IMR-90 (cell line): ENCODE measurements at regions not wholly inside any gene's neighbourhood (a gene's known extent, or its start where the extent isn't known, plus 50 kb on each side); places are given as distances from the start of the nearest gene placed in this dataset.

Source experiments
- CTCF ChIP-seq: conservative IDR thresholded peaks from 2 replicates; pipeline ENCODE4 v1.5.1; 2012; ENCODE audit warnings: mild to moderate bottlenecking, low read depth, low read length, improper control_type of control experiment
- ELK1 ChIP-seq: fragments of 150-350 bp; IDR thresholded peaks from 2 replicates; pipeline ENCODE4 v1.6.1; 2016; ENCODE audit warnings: low read depth, mild to moderate bottlenecking, low read length, moderate library complexity, borderline replicate concordance
- FOS ChIP-seq: fragments of 150-350 bp; IDR thresholded peaks from 2 replicates; pipeline ENCODE4 v1.6.1; 2016; ENCODE audit warnings: low read depth, low read length
- MAZ ChIP-seq: IDR thresholded peaks from 2 replicates; pipeline ENCODE4 v1.6.1; 2012; ENCODE audit warnings: low read depth, mild to moderate bottlenecking, low read length, improper control_type of control experiment, moderate library complexity, borderline replicate concordance
- MXI1 ChIP-seq: IDR thresholded peaks from 2 replicates; pipeline ENCODE4 v1.6.1; 2012; ENCODE audit warnings: low read depth, mild to moderate bottlenecking, low read length, moderate library complexity, borderline replicate concordance
- NFE2L2 ChIP-seq: fragments of 150-350 bp; IDR thresholded peaks from 2 replicates; pipeline ENCODE4 v1.6.1; 2016; ENCODE audit warnings: low read depth, mild to moderate bottlenecking, low read length
- POLR2A ChIP-seq: IDR thresholded peaks from 2 replicates; pipeline ENCODE4 v1.6.1; 2012; ENCODE audit warnings: mild to moderate bottlenecking, low read depth, low read length
- RAD21 ChIP-seq: IDR thresholded peaks from 2 replicates; pipeline ENCODE4 v1.6.1; 2012; ENCODE audit warnings: low read length, improper control_type of control experiment
- RCOR1 ChIP-seq: IDR thresholded peaks from 2 replicates; pipeline ENCODE4 v1.6.1; 2012; ENCODE audit warnings: mild to moderate bottlenecking, low read length, improper control_type of control experiment; ENCODE audit not compliant: insufficient replicate concordance
- RFX5 ChIP-seq: IDR thresholded peaks from 2 replicates; pipeline ENCODE4 v1.8.0; 2012; ENCODE audit warnings: low read depth, mild to moderate bottlenecking, low read length, moderate library complexity
- SMC3 ChIP-seq: fragments of 150-350 bp; IDR thresholded peaks from 2 replicates; pipeline ENCODE4 v1.6.1; 2016; ENCODE audit warnings: low read depth, mild to moderate bottlenecking, antibody characterized with exemption, low read length, moderate library complexity
- USF2 ChIP-seq: fragments of 150-350 bp; IDR thresholded peaks from 2 replicates; pipeline ENCODE4 v1.6.1; 2017; ENCODE audit warnings: mild to moderate bottlenecking, antibody characterized with exemption, low read length, low read depth

- TF ChIP-seq POLR2A (no peak), MXI1 (no peak), CTCF (no peak), RAD21 (no peak), SMC3 (no peak), MAZ (no peak), NFE2L2 (no peak), ELK1 (no peak), FOS (no peak), USF2 (no peak), RCOR1 (no peak), RFX5 (no peak)
Measured at GRCh38 chr3:181626036-181626435, 85.7 kb upstream of the SOX2 start.
